Testis (tissue), 2 donors: ENCODE measurements at regions not wholly inside any gene's neighbourhood (a gene's known extent, or its start where the extent isn't known, plus 50 kb on each side); places are given as distances from the start of the nearest gene placed in this dataset.

ENCODE experiments used
- DNase-seq: peaks from one replicate; pipeline ENCODE4 v3.0.0-alpha.2; 2019
- H3K27ac ChIP-seq, 2 donors: fragments of 200-600 bp; sonication (generic); one replicate each; pipeline ENCODE4 v1.5.1; 2019
- H3K27me3 ChIP-seq: fragments of 200-600 bp; sonication (generic); one replicate; pipeline ENCODE4 v1.5.1; 2019
- H3K36me3 ChIP-seq: fragments of 200-600 bp; sonication (generic); one replicate; pipeline ENCODE4 v1.5.1; 2017; ENCODE audit warnings: low read depth; ENCODE audit errors: missing control alignments
- H3K4me1 ChIP-seq: fragments of 200-600 bp; sonication (generic); one replicate; pipeline ENCODE4 v1.5.1; 2019
- H3K4me3 ChIP-seq, 2 donors: fragments of 200-600 bp; sonication (generic); one replicate each; pipeline ENCODE4 v1.5.1; 2017 to 2019
- H3K9me3 ChIP-seq: fragments of 200-600 bp; sonication (generic); one replicate; pipeline ENCODE4 v1.5.1; 2017
- POLR2A ChIP-seq: fragments of 450-650 bp; IDR thresholded peaks from one replicate; pipeline ENCODE4 v1.6.1; 2017; ENCODE audit warnings: antibody characterized with exemption, mild to moderate bottlenecking, moderate library complexity
- WGBS, 2 donors: methylation state at CpG; one replicate each; pipeline ENCODE4 v1.1.5; 2018; 5-methylcytosine and 5-hydroxymethylcytosine counted together
- intact Hi-C: fragments of 100-400 bp; cut with DNase I; formaldehyde crosslinking; loops from one replicate; pipeline ENCODE4 v1.15.1; 2023; ENCODE audit warnings: low total_unique reads
- TF ChIP-seq, protein P1 (sequence below), 3 experiments: fragments of 450-650 bp in 2 of 3; fragments of 200-600 bp in 1 of 3; sonication (generic) in 1 of 3; IDR thresholded peaks; one replicate each; pipeline ENCODE4 v1.5.1; 2016 to 2019; ENCODE audit warnings: antibody characterized with exemption in 3 of 3, mild to moderate bottlenecking in 2 of 3, moderate library complexity in 1 of 3

DNA sequence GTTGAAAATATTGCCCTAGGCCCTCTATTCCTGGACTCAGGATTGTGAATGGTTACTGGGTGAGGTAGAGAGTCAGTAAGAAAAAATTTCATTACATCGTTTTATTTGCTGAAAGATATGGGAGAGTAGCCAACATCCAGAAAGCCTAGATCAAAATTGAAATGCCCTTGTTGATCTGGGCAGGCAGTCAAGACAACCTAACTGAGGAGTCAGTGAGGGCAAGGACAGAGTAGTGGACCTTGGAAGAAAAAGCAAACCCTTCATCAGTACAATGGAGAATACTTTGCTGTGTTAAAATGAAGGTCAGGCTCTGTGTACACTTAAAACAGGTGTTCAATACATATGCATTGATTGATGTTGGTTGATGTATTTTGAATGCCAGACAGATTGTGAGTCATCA is 576.7 kb downstream of the OLFM4 start:
- no peaks in the 10 kb centered on the region for H3K4me1 ChIP-seq
- WGBS, 2 donors = 38 to 41% methylated on average over 1 of the region's 1 CpG
- TF ChIP-seq POLR2A = no peak

DNA sequence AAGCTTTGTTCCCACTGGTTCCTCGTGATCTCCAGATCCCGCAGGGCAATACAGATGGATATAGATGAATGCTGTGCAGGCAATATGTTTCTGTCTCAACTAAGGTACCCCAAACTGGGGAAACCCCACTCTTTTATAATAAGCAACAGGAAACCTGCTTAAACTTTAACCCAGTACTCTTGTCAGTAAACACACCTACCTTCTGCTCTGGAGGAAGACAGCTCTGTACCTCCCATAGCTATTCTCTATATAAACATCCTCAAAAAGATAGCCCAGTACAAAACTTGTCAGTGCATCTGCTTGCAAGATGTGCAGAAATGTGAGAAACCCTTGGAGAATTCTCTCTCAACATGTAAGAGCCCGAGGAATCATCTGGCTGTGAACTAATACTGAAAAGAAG is 583.6 kb downstream of the OLFM4 start:
- Histone ChIP-seq H3K4me1 (no peaks in the 10 kb centered on the region), H3K36me3 (no peaks in the 10 kb centered on the region), H3K4me3 (no peak overlapping the region), H3K27me3 (no peaks in the 10 kb centered on the region), H3K9me3 (no peaks in the 10 kb centered on the region), H3K27ac (no peak overlapping the region)
- intact Hi-C loops = no loop called here
- no peak for TF ChIP-seq POLR2A
- TF ChIP-seq, protein P1, sequence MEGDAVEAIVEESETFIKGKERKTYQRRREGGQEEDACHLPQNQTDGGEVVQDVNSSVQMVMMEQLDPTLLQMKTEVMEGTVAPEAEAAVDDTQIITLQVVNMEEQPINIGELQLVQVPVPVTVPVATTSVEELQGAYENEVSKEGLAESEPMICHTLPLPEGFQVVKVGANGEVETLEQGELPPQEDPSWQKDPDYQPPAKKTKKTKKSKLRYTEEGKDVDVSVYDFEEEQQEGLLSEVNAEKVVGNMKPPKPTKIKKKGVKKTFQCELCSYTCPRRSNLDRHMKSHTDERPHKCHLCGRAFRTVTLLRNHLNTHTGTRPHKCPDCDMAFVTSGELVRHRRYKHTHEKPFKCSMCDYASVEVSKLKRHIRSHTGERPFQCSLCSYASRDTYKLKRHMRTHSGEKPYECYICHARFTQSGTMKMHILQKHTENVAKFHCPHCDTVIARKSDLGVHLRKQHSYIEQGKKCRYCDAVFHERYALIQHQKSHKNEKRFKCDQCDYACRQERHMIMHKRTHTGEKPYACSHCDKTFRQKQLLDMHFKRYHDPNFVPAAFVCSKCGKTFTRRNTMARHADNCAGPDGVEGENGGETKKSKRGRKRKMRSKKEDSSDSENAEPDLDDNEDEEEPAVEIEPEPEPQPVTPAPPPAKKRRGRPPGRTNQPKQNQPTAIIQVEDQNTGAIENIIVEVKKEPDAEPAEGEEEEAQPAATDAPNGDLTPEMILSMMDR (IDR thresholded peaks at IDR 0.05) = no peak
- 76 to 87% methylated on average over 3 of the region's 3 CpGs for WGBS, 2 donors
- no peak for DNase-seq

More for the DNA sequence above, 576.7 kb downstream of the OLFM4 start:
- Histone ChIP-seq H3K27ac (no peak overlapping the region), H3K9me3 (no peaks in the 10 kb centered on the region), H3K4me3 (no peak overlapping the region), H3K27me3 (no peaks in the 10 kb centered on the region), H3K36me3 (no peaks in the 10 kb centered on the region)
- intact Hi-C loops = no loop called here
- DNase-seq = no peak

DNA sequence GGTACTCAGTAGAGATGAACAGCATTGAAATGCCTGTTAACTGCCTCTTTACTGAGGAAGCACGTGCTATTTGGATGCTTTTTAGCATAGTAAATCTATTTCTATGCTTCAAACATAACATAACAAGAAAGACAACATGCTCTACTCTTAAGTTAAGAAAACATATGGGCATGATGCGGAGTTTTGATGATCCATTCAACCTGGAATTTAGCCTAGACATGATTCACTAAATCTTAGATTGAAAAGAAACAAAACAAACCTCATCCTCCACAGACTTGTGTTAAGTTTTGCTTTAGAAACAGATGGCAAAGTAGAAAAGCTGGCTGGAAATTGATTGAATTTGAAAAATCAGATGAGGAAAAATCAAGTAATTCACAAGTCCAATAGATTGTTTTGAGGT is 593.8 kb downstream of the OLFM4 start:
- Histone ChIP-seq H3K27ac (no peak overlapping the region), H3K27me3 (no peaks in the 10 kb centered on the region), H3K9me3 (no peaks in the 10 kb centered on the region), H3K36me3 (no peaks in the 10 kb centered on the region), H3K4me3 (no peak overlapping the region), H3K4me1 (no peaks in the 10 kb centered on the region)
- intact Hi-C loops = no loop called here
- 25 to 33% methylated on average over 2 of the region's 2 CpGs for WGBS, 2 donors
- DNase-seq = no peak
- TF ChIP-seq, protein P1 (IDR thresholded peaks at IDR 0.05) = no peak
- TF ChIP-seq POLR2A = no peak

DNA sequence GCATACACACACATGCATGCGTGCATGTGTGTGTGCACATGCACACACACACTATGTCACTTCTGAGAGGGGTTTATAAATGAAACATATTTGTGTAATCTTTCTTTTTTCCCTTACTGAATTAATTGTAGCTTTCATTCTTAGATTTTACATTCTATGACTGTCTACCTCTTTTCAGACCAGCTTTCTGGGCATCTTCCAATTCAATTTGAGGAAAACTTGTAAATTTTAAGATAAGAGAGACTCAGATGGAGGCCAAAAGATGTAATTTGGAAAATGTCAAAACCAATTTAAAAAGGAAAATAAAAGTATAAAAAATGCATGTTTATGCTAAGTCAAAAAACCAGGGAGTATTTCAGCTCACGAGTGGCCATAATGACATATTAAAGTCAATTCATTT is 594.5 kb downstream of the OLFM4 start:
- no peaks in the 10 kb centered on the region for H3K9me3 ChIP-seq
- H3K36me3 ChIP-seq = no peaks in the 10 kb centered on the region
- no peak overlapping the region for H3K4me3 ChIP-seq
- 71 to 82% methylated on average over 2 of the region's 2 CpGs for WGBS, 2 donors
- H3K27me3 ChIP-seq = no peaks in the 10 kb centered on the region
- intact Hi-C loops = no loop called here
- TF ChIP-seq POLR2A = no peak
- no peak for DNase-seq
- H3K4me1 ChIP-seq = no peaks in the 10 kb centered on the region
- no peak overlapping the region for H3K27ac ChIP-seq

DNA sequence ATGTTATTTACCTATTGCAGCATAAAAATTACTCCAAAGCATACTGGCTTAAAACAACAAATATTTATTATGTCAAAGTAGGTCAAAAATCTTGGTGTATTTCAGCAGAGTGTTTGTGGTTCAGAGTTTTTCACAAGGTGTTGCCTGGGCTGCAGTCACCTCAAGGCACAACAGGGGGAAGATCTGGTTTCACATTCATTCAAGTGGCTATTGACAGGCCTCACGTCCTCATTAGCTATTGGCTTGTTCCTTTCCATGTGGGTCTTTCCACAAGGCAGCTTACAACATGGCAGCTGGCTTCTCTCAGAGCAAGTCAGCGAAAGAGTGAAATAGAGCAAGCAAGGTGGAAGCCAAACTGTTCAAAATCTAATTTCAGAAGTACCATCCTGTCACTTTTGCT is 602.9 kb downstream of the OLFM4 start:
- Histone ChIP-seq H3K27me3 (no peaks in the 10 kb centered on the region), H3K36me3 (no peaks in the 10 kb centered on the region), H3K4me3 (no peak overlapping the region), H3K9me3 (no peaks in the 10 kb centered on the region), H3K27ac (no peak overlapping the region), H3K4me1 (no peaks in the 10 kb centered on the region)
- TF ChIP-seq POLR2A = no peak
- TF ChIP-seq, protein P1 (IDR thresholded peaks at IDR 0.05) = no peak
- intact Hi-C loops = no loop called here
- 80 to 84% methylated on average over 2 of the region's 2 CpGs for WGBS, 2 donors
- no peak for DNase-seq

DNA sequence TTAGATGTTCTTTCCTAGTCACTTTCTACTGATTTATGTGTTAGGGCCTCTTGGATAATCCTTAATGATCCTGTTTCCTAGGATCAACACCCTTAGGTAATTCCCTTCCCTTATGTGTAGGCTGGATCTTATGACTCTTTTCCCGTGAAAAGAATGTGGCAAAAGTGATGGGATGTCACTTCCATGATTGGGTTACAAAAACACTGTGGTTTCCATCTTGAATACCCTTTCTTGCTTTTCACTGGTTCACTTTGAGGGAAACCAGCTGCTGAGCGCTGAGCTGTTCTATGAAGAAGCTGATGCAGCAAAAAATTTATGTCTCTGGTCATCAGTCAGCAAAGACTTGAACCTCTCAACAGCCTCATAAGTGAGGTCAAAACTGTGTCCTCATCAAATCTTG is 609.4 kb downstream of the OLFM4 start:
- intact Hi-C loops = no loop called here
- 51 to 63% methylated on average over 2 of the region's 2 CpGs for WGBS, 2 donors
- H3K36me3 ChIP-seq = no peaks in the 10 kb centered on the region

More for the DNA sequence above, 609.4 kb downstream of the OLFM4 start:
- H3K4me3 ChIP-seq = no peak overlapping the region
- H3K4me1 ChIP-seq = no peaks in the 10 kb centered on the region
- H3K27ac ChIP-seq = no peak overlapping the region
- no peak for DNase-seq
- no peaks in the 10 kb centered on the region for H3K9me3 ChIP-seq
- TF ChIP-seq POLR2A = no peak
- TF ChIP-seq, protein P1 (IDR thresholded peaks at IDR 0.05) = no peak
- H3K27me3 ChIP-seq = no peaks in the 10 kb centered on the region
